Neural crest cell (in vitro differentiated cells): ENCODE measurements at regions not wholly inside any gene's neighbourhood (a gene's known extent, or its start where the extent isn't known, plus 50 kb on each side); places are given as distances from the start of the nearest gene placed in this dataset.
A peak's percentile ranks its signal among the peaks of the same experiment; 100 is the strongest.

ENCODE experiments used
- DNase-seq: peaks from one replicate; pipeline ENCODE4 v3.0.0; 2021; ENCODE audit warnings: low read depth, mixed read lengths, low spot score
- H3K27ac Mint-ChIP-seq: one replicate; pipeline ENCODE4 v1.8.0; 2021; ENCODE audit warnings: mild to moderate bottlenecking, mixed read lengths; ENCODE audit not compliant: unreplicated experiment
- H3K27me3 Mint-ChIP-seq: 2 replicates; pipeline ENCODE4 v1.8.0; 2021; ENCODE audit warnings: low read depth, mild to moderate bottlenecking, mixed read lengths
- H3K36me3 Mint-ChIP-seq: 2 replicates; pipeline ENCODE4 v1.8.0; 2021; ENCODE audit warnings: low read depth, mild to moderate bottlenecking, mixed read lengths
- H3K4me1 Mint-ChIP-seq: 2 replicates; pipeline ENCODE4 v1.8.0; 2021; ENCODE audit warnings: mixed read lengths
- H3K4me3 Mint-ChIP-seq: one replicate; pipeline ENCODE4 v1.8.0; 2021; ENCODE audit warnings: mild to moderate bottlenecking, mixed read lengths
- H3K9me3 Mint-ChIP-seq: 2 replicates; pipeline ENCODE4 v1.8.0; 2021; ENCODE audit warnings: mixed read lengths
- TF ChIP-seq, protein P1 (sequence below): fragments of 200-600 bp; sonication (generic); conservative IDR thresholded peaks from 2 replicates; pipeline ENCODE4 v1.5.0; 2021; ENCODE audit warnings: antibody characterized with exemption, mild to moderate bottlenecking

DNA sequence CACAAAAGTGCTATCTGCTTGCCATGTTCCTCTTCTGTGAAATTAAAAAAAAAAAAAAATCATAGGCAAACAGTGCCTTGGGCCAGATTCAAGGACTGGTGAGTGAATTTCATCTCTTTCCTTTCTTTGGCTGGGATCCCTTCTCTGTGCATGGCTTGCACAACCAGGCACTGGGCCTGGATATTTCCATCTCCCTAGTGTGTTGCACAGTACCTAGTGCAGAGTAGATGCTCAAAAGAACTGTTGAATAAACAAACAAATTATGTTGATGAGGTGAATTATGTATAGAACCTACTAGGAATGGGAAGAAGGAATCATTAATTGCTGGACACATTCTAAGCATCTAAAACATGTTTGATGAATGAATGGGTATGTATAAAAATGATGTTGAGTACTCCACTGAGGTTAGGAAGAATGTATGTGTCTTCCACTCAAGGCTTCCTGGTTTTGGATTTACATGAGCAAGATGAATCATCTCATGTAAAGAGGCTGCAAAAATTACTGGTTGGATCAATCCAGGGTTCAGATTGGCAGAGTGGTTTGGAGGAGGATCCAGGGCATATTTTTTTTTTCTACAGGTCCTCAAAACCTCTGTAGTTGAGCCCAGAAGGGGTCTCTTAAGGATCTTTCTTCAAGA lies 93.2 kb downstream of the EMP1 start:
- Mint-ChIP-seq H3K9me3 (no peaks in the 10 kb centered on the region), H3K27me3 (no peaks in the 10 kb centered on the region), H3K36me3 (no peaks in the 10 kb centered on the region), H3K27ac (no peak overlapping the region), H3K4me1 (no peaks in the 10 kb centered on the region), H3K4me3 (no peak overlapping the region)
- TF ChIP-seq, protein P1, sequence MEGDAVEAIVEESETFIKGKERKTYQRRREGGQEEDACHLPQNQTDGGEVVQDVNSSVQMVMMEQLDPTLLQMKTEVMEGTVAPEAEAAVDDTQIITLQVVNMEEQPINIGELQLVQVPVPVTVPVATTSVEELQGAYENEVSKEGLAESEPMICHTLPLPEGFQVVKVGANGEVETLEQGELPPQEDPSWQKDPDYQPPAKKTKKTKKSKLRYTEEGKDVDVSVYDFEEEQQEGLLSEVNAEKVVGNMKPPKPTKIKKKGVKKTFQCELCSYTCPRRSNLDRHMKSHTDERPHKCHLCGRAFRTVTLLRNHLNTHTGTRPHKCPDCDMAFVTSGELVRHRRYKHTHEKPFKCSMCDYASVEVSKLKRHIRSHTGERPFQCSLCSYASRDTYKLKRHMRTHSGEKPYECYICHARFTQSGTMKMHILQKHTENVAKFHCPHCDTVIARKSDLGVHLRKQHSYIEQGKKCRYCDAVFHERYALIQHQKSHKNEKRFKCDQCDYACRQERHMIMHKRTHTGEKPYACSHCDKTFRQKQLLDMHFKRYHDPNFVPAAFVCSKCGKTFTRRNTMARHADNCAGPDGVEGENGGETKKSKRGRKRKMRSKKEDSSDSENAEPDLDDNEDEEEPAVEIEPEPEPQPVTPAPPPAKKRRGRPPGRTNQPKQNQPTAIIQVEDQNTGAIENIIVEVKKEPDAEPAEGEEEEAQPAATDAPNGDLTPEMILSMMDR: no peak
- no peak for DNase-seq

DNA sequence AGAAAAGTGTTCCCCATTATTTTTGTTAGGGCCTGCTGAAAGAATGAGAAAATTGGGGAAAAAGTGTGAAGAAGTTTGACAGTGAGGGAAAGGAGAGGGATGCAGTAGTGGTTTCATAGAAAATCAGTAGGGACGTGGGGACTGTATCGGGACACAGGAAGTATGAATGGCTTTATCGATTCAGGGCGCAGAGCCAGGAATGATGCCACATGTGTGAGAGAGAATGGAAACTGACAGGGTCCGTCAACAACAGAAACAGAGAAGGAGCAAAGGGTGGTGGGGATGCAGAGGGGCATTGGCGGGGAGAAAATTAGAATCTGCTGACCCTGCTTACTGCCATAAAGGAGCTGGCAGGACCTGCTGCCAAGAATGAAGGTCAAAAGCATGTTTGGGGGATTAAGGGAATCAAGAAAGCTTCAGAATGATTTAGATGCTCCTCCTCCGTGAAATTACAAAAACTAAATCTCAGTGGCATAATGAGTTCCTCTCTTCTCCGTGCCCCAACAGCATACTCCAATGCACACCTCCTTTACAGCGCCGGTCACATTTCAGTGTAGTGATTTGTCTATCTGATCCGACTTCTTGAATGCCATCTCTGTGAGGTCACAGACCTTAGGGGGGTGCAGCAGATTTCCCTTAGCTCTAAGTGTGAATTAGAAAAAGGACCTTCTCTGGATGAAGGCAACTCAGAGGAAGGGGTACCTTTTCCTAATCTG lies 92.6 kb downstream of the EMP1 start:
- H3K27me3 Mint-ChIP-seq: no peaks in the 10 kb centered on the region
- H3K9me3 Mint-ChIP-seq: no peaks in the 10 kb centered on the region
- H3K4me3 Mint-ChIP-seq: no peak overlapping the region
- TF ChIP-seq, protein P1: no peak
- no peaks in the 10 kb centered on the region for H3K36me3 Mint-ChIP-seq
- no peaks in the 10 kb centered on the region for H3K4me1 Mint-ChIP-seq
- peak overlapping the region; percentile 87 for H3K27ac Mint-ChIP-seq
- DNase-seq: no peak

DNA sequence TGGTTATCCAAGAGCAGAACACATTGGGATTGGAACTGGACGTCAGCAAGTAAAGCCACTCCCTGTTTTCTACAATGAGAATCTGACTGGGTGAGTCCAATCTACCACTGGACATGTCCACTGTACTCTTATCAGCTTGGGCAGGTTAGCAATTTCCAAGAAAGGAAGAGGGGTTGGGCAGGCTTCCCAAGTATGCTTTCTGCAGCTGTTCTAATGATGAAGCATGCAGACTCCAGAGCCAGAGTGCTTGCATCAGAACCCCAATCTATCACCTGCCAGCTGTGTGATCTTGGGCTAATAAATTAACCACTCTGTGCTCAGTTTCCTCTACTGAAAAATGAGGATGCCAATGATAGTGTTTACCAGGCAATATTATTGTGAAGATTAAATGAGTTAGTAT lies 92.0 kb downstream of the EMP1 start:
- no peaks in the 10 kb centered on the region for H3K36me3 Mint-ChIP-seq
- peak overlapping the region; percentile 87 for H3K27ac Mint-ChIP-seq
- H3K9me3 Mint-ChIP-seq: no peaks in the 10 kb centered on the region
- H3K27me3 Mint-ChIP-seq: no peaks in the 10 kb centered on the region
- H3K4me1 Mint-ChIP-seq: no peaks in the 10 kb centered on the region
- no peak overlapping the region for H3K4me3 Mint-ChIP-seq
- TF ChIP-seq, protein P1: no peak
- no peak for DNase-seq

DNA sequence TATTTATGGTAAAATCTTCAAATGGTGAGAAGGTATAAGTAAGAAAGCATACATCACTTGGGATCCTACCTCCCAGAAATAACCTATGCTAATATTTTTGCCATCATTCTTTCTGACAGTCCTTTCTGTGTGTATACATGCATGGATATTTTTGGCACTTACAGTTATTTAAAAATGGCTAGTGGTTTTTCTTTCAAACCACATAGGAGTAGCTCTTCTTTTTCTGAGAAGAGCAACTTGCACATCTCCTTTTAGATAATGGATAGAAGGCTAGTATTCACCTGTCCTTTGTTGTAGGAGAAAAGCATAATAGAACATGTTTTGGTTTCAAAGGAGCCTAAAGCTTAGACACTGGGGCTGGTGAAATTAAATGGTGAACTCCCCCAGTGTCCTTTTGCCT lies 87.3 kb downstream of the EMP1 start:
- H3K27me3 Mint-ChIP-seq: peaks cover 4% of the 10 kb centered on the region
- no peak overlapping the region for H3K4me3 Mint-ChIP-seq
- H3K27ac Mint-ChIP-seq: no peak overlapping the region
- no peak for DNase-seq
- no peaks in the 10 kb centered on the region for H3K4me1 Mint-ChIP-seq
- TF ChIP-seq, protein P1: no peak
- H3K36me3 Mint-ChIP-seq: no peaks in the 10 kb centered on the region
- H3K9me3 Mint-ChIP-seq: peaks cover 2% of the 10 kb centered on the region

DNA sequence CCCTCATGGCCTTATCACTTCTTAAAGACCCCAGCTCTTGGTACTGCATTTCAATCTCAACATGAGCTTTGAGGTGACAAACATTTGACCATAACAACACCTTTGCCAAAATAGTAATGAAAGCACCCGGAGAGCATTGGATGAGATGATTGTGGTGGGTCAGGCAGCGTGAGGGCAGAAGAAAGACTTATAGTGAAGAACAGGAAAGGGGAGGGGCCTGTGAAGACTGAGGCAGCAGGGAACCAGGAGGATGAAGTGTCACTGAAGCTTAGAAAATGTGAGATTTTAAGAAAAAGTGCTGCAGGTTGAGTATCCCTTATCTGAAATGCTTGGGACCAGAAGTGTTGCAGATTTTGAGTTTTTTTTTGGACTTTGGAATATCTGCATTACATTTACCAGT lies 86.3 kb downstream of the EMP1 start:
- DNase-seq: no peak
- H3K9me3 Mint-ChIP-seq: peaks cover 2% of the 10 kb centered on the region
- H3K4me1 Mint-ChIP-seq: peaks cover 5% of the 10 kb centered on the region
- no peaks in the 10 kb centered on the region for H3K36me3 Mint-ChIP-seq
- TF ChIP-seq, protein P1: no peak
- H3K27ac Mint-ChIP-seq: no peak overlapping the region
- no peak overlapping the region for H3K4me3 Mint-ChIP-seq
- peaks cover 4% of the 10 kb centered on the region for H3K27me3 Mint-ChIP-seq
